ENCODE measurements at regions not wholly inside any gene's neighbourhood (a gene's known extent, or its start where the extent isn't known, plus 50 kb on each side); places are given as distances from the start of the nearest gene placed in this dataset.

- peak; percentile 91 for DNase-seq
These were observed 565.7 kb downstream of the PPARGC1A start for GRCh38 chr4:23324021-23324690.

GRCh38 chr4:23323436-23323835, 566.4 kb downstream of the PPARGC1A start:
- no peak for DNase-seq

- no peak for DNase-seq
These were observed 567.1 kb downstream of the PPARGC1A start for GRCh38 chr4:23322732-23323131.

DNA sequence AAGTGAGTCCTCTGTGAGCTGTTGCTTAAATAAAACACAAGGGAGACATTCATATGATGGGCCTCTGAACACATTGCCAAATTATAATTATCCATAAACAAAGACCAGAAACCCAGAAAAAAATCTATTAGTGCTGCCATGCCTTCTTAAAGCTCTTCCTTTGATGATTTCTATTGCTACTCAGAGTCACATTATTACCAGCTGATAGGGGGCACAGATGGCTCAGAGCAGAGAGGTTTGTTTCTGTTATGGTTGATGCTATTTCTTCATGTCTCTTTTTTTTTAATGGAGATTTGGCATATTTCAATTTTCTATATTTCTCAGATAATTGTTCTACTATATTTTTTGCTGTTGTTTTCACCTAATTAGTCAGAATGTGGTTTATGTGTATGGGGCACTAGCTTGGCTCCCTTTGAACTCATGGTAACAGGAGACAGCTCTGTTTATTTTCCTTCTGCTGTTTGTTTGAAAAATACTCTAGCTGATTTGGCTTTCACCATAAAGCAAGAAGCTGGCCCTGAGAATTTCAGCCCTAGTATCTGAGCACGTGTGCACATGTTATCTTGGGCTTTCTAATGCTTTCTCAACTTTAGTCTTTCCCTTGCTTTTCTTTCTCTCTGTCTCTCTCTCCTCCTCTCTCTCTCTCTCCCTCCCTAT, 568.8 kb downstream of the PPARGC1A start:
- no peak for DNase-seq

DNA sequence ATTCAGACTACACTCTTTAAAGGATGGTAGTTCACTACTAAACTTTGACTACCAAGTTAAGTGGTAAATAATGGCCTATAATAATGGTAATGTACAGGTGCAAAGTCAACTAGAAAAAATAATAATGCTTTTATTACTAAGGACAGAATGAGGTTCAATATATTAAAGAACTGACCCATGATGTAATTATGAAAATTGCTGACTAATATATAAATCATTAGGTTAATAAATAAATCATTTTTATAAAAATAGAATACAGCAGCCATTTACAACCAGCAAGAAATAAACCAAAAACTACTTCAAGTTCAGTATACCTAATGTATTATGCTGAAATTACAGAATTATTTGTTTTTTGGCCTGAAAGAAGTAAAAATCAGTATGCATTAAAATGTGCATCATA, 577.2 kb downstream of the PPARGC1A start:
- DNase-seq: no peak

GRCh38 chr4:23311983-23312382, 577.9 kb downstream of the PPARGC1A start:
- DNase-seq: no peak

- peak; percentile 28 for DNase-seq
These were observed 584.8 kb downstream of the PPARGC1A start for GRCh38 chr4:23305026-23305425.

DNA sequence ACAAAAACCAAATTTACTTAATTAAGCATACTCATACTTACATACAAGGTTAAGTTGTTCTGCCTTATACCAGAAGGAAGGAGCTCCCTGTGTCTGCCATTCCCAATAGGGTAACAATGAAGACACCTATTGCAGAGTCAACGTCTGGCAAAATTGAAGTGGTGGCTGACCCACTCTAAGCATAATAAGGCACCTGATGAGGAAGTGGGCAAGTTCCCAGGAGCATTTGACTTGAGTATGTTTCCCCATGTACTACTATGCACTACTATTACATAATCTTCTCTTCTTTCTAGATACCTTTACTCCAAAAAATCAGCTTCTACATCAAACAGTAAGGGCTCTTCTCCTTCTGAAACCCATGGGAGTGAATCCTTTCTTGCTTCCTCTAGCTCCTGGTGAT, 591.5 kb downstream of the PPARGC1A start:
- no peak for DNase-seq

DNA sequence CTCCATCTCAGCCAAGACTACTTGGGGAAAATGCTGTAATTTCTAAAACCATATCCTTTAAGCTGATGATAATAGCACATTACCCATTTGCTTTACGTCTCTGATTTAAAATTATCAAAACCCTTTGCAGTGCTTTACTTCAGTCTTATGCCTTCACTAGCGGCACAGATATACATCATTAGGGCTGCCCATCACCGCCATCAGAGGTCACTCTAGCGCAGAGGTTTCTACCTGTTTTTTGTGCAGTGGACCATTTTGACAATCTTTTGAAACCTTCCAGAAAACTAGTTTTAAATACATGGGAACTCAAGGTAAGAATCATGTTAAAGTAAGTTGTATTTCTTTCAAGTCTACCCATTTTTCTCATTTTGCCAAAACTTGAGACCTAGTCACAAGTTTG, 592.5 kb downstream of the PPARGC1A start:
- no peak for DNase-seq

- DNase-seq: no peak
These were observed 598.4 kb downstream of the GBA3 start for GRCh38 chr4:23291139-23291538.

DNA sequence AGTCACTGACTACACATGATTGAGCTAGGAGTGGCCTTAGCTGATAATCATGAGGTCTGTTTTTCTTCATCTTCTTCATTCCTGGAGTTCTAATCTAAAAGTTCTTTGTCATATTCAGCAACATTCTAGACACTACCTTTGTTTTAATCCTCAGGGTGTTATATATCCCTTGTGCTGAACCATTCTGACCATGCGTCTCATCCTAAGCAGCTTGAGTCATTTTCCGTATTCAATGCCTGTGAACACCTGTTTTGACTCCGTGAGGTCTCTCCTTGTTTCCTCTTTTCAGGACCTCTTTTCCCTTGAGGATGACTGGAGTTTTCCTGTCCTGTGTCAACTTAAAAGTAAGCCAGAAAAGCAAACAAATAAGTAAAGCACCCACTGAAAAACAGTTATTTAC, 597.9 kb downstream of the GBA3 start:
- DNase-seq: no peak

GRCh38 chr4:23279377-23279986, 586.7 kb downstream of the GBA3 start:
- DNase-seq: peak; percentile 47

DNA sequence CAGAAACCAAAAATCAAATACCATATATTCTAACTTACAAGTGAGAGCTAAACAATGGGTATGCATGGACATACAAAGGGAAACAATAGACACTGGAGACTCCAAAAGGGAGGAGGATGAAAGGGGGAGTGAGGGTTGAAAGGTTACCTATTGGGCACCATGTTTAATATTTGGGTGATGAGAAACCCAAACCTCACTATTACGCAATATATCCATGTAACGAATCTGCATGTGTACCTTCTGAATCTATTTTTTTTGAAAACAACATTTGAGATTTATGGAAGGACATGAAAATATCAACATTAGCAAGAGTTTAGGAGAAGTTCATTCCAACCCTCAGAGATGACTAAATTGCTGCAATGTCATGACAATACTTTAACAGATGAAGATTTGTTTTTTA, 586.1 kb downstream of the GBA3 start:
- DNase-seq: no peak

- DNase-seq: no peak
These were observed 583.3 kb downstream of the GBA3 start for GRCh38 chr4:23276076-23276475.

DNA sequence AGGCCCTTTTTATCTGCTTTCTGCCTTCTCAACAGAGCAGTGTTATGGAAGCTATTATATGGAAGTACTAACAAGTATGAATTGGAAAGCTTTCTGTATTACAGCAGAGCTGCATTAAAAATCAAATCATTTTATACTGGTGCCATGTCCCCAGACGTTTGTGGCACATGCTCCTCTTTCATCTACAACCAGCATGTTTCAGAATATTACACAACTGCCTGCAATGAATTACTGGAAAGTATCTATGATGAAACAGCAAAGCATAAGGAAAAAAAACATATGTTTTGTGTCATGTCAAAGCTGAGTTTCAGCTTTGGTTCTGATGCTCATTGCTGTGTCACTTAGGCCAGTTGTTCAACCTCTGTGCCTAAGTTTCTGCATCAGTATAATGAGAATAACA, 576.8 kb downstream of the GBA3 start:
- no peak for DNase-seq

- no peak for DNase-seq
These were observed 575.5 kb downstream of the GBA3 start for GRCh38 chr4:23268072-23268771.

DNA sequence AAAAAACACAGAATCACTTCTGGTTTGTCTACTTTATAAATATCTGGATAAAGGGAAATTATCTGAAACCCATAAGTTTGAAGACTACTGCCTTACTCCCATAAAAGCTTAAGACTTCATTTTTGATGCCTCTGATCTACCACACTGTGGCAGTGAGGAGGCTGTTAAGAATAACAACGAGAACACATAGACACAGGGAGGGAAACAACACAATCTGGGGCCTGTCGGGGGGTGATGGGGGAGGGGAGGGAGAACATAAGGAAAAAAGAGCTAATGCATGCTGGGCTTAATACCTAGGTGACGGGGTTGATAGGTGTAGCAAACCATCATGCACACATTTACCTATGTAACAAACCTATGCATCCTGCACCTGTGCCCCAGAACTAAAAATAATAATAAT, 573.7 kb downstream of the GBA3 start:
- no peak for DNase-seq

DNA sequence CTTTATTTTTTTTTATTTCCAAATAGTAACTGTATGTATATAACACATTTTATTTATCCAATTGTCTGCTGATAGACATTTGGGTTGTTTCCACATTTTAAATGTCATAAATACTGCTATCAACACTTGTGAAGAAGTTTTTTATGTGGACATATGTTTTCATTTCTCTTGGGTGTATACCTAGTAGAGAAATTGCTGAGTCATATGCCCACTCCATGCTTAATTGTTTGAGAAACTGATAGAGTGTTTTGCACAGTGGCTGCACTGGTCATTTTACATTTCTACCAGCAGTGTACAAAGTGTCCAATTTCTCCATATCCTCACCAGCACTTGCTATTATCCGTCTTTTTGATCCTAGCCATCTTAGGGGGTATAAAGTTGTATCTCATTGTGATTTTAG, 567.8 kb downstream of the GBA3 start:
- DNase-seq: no peak

DNA sequence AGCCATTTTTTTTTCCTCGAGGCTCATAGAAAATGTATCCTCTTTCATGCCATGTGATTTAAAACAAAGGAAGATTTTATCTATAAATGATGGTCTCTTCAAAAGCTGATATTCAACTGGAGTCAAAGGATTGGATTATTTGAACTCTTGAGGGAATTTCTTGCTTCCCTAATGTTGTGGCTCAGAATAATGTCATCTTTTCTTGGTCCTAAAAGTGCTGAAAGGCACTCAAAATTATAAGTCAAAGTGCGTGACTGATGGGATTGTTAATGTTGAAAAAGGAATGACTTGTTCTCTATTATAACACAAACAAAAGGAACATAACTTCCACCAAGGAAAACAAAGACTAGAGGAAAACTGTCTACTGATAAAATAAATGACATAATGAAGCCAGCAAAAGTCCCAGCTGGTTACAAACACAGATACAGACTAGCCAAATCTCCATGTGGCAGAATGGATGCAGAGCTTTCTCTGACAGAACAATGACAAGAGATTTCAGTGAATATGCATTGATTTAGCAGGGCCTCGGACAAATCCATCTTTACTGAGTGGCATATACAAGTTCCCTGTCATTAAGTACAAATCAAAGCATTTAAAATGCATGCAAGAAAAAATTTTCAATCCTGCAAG, 552.6 kb downstream of the GBA3 start:
- no peak for DNase-seq

GRCh38 chr4:23242962-23243361, 550.2 kb downstream of the GBA3 start:
- no peak for DNase-seq

DNA sequence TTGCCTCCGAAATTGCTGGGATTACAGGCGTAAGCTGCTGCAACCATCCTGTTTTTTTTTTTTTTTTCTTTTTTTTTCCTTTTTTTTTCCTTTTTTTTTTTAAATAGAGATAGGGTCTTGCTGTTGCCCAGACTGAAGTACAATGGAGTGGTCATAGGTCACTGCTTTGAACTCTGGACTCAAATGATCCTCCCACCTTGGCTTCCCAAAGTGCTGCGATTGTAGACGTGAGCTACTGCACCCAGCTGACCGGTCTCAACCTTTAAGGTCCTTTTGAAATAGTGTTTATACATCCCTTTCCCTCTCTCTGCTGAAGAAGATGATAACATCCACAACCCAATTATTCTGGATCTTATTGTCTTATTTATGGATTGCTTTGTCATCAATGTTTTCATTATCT, 548.7 kb downstream of the GBA3 start:
- no peak for DNase-seq

- no peak for DNase-seq
These were observed 546.1 kb downstream of the GBA3 start for GRCh38 chr4:23238848-23239247.

- DNase-seq: no peak
These were observed 545.0 kb downstream of the GBA3 start for GRCh38 chr4:23237771-23238170.
